ENCODE measurements at regions not wholly inside any gene's neighbourhood (a gene's known extent, or its start where the extent isn't known, plus 50 kb on each side); places are given as distances from the start of the nearest gene placed in this dataset.

DNA sequence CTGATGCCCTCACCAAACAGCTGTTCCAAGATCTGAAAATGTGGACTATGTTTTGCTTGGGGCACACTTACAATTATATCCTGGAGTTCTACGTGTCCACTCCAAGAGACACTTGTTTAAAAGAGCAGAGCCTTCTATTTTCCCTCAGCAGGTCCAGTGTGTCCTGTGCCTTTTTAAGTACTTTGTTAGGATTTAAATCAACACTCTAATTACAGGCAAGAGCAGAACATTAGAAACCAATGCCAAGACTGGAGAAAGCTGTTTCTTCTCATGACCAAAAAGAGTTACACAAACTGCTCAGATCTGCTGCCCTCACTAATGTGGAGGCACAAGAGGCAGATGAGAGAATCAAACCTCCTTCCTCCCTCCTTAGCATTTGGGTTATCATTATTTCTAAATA, 452.9 kb downstream of the LMO4 start:
- DNase-seq (ENCODE audit: low read depth) = no peak

DNA sequence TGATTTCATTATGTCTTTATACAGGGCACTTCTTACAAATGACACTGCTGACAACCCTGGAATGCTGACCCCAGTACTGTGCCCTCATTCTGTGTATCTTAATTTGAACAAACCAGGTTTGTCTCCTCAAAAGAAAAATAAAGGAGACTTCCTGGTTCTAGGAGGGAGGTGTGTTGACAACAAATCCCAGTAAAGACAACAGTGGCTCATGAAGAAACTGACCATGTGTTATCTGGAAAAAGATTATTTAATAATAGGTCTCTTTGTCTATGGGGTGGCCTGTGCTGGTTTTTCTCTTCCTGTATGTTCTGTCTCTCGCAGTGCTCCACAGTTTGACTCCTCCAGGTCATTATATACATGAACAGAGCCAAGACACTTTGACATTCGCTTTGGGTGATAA, 454.6 kb downstream of the LMO4 start:
- no peak for DNase-seq (ENCODE audit: low read depth)

DNA sequence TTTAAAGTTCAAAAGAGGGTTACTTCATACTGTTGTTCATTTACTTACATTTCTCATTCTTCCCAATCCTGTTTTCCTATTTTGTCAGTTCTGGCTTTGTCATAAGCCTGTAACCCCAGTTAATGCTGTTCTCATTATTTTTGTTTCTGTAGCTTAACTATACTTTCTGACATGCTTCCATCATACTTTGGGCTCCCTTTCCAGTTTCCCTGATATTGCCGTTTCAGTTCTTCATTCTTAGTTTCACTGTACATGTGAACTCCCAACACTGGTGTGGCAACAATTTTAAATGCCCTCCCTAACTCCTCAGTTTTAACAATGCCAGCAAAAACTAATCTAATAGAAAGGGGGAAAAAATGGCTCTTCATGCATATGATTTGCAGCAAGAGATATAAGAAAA, 456.7 kb downstream of the LMO4 start:
- DNase-seq (ENCODE audit: low read depth) = no peak

DNA sequence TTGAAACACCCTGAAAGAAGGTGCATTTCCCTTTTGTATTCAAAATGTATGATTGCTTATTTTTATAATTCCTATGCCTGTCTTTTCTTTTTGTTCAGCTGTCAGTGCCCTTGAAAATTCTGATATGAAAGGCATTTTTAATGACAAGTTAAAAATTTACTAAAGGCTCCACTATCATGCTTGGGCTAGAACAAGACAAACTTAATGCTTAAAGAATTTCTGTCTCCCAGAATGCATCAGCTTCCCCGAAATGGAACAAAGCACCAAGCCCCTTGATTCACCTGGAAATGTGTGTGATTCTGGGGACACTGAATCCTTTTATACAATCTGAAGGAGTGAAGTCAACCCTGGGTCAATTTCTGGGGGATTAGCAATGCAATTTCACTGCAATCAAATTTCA, 457.5 kb downstream of the LMO4 start:
- DNase-seq (ENCODE audit: low read depth) = no peak

DNA sequence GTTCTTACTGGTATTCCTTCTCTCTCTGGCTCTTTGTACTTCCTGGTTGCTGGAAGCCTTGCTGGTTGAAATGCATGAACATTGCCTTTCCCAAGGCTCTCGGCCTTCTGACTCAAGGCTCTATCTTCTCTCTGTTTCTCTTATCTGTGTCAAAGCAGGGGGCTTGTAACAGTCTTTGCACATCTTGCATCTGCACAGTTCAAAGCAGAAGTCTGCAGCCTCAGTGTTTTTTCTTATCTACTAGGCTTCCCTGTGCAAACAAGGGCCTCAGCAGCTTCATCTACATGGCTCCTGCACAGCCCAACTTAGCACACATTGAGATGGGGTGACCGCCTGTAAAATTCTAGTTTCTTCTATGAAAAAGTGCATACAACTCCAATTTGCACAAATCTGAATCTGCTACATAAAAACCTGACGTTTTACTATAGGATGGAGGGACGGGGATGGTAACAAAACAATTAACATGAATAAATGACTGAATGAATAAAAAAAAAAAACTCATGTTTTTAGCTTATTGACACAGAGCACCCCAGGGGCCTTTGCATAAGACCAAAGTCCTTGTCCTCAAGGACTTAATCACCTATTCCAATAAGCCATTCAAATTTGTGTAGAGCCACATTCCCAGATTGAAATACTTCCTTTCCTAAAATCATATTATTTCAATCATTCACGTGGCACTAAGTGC, 458.3 kb downstream of the LMO4 start:
- DNase-seq (ENCODE audit: low read depth) = no peak

DNA sequence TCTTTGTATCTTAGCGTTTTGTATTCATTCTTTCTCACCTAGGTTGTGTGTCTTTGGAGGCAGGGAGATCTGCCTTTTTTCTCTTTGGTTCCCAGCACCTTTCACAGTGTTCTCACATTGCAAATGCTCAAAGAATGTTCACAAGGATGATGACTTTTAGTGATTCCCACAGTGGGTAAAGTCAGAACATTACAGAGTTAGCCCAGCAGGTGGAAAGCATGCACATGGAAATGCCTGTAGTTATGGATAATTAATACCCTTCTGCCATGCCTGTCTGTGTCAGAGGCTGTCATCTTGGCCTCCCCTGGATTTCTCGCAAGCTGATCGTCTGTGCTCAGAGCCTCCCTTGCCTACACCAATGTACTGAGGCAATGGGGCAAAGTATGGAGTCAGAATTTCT, 458.9 kb downstream of the LMO4 start:
- DNase-seq (ENCODE audit: low read depth) = peak; percentile 18

DNA sequence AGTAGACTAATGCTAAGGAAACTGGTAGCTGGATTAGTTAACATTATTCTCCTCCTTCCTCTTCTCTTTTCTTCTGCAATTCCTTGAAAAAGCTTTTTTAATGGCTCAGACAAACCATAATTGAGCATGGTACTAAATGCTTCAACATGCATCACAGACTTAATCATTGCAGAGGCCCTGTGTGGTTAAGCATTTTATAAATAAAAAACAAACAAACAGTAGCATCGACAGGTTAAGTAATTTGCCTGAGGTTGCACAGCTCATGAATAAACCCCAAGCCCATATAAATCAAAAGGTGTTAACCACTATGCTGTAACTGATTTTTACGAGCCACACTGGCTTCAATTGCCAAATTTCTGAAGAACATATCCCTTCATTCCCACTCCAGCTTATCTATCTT, 462.1 kb downstream of the LMO4 start:
- peak; percentile 45 for DNase-seq (ENCODE audit: low read depth)

DNA sequence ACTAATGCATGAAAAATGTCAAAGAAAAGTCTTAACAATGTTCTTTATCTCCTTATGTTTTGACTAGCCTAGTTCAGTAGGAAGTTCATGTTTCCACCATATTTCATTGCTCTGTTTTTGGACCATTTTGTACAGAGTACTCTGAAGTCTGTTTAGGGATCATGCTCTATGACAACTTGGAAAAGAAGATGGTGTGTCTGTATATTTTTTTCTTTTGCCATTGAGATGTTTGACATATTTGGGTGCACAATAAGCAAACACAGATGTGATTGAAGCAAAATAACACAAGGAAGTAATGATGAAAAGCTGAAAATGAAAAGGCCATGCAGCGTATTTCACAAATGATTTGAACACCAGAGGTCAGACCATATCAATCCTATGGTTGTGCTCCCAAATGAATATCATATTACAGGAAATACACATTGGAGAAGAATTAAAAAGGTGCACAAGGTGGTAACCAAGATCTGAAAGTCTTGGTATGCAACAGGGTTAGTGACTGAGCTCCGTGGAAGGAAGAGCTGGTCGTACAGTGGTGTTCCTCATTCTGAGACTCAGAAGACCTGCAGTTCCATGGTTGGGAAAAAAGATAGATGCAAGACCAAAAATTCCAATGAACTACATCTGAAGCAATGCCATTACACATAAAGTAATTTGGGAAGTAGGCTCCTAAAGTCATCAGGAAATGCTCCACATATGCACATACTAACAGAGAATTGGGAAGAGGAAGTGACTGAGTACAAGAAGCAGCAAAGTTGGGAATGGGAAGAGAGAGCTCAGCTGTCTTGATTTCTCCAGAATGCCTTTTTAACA, 463.5 kb downstream of the LMO4 start:
- DNase-seq (ENCODE audit: low read depth) = no peak

DNA sequence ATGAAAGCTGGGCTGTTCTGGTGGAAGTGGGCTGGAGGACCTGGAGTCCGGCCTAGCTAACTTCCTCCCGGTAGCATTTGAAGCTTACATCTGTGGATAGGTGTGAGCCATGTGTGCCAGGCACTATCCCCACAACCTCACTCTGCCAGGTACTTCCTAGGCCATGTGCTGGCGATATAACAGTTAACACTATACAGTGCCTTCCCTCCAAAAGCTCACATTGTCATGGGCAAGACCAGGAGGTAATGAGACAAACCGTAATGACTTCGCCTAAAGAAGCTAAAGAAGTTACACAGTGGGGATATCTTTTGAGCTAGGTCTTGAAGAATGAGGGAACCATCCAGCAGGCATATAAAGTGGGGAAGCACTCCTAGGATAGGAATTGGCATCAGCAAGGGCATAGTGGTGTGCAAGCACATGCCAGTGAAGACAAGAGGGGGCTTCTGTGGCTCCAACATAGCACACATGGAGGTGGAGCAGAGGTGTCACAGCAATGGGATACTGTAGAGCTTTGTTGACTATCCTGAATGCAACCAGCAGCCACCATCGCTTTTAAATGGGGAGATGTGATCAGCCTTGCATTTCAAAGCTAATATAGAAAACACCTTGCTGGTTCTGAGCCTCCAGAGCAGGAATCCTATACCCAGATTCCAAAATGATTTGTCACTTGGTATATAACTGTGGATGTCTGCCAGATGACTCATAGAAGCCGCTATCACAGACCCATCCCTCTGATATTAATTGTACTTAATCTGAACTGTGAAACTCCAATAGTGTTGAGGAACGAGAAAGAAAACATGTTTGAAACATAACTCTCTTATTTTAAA, 466.3 kb downstream of the LMO4 start:
- peak; percentile 84 for DNase-seq (ENCODE audit: low read depth)

DNA sequence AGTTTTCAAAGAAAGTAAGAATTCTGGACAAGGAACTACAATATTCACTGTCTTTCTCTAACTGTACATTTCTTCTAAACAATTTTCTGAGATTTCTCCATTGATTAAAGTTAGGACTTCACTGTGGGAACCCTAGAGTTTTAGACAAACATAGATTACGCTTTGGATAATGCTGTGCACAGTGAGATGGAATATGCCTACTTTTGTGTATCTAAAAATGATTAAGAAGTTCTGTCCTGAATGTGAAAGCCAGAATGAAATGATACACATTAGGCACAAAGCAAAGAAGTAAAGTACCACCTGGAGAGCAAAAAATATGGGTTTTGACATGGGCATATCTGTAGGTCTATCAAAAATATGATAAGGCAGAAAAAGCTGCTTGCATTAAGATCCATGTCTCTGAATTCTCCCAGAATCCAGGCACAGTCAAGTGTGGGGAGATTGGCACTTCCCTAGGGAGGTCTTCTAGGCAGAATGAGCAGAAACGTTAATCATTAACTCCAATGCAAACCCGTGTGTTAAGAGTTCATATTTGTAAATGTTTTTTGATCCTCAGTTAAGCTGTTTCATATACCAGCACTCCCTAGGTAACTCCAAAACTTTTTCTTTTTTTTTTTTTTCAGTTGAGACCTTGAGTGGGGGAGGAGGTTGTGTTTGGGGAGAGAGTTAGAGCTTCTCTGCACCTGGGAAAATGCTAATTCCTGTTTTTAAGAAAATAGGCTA, 467.1 kb downstream of the LMO4 start:
- DNase-seq (ENCODE audit: low read depth) = no peak

DNA sequence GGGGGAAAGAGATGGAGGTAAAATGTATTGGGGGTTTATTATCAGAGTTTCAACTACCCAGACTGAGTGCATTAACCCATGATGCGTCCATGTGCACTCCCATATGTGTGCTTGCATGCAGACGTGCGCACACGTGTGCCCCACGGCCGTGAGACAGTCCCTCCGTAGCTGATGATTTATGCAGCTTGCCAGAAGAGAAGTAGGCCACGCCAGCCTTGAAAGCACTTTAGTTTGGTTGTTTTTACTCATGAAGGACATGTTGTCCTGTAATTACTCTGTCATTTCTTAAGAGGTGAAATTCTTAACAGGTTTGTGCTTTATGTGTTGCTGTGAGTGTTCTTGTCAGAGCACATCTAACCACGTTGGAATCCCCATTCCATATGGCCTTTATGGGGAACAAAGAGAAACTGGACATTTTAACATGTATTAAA, 467.8 kb downstream of the LMO4 start:
- no peak for DNase-seq (ENCODE audit: low read depth)

DNA sequence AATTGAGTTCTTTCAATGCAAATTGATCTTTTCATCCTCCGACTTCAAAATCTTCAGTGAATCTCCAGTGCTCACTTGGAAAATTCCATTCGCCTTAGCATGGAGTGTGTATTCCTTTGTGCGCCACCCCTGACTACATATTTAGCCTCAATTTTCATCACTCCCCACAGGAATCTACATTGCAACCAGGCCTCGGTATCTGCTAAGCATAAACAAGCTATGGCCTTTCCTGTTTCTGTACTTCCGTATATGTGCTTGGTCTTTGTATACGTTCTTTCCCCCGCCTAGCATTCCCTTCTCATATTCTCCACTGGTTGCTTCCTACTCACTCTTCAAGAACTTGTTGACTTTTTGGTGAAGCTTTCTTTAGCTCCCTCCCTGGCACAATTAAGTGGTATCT, 470.8 kb downstream of the LMO4 start:
- no peak for DNase-seq (ENCODE audit: low read depth)

DNA sequence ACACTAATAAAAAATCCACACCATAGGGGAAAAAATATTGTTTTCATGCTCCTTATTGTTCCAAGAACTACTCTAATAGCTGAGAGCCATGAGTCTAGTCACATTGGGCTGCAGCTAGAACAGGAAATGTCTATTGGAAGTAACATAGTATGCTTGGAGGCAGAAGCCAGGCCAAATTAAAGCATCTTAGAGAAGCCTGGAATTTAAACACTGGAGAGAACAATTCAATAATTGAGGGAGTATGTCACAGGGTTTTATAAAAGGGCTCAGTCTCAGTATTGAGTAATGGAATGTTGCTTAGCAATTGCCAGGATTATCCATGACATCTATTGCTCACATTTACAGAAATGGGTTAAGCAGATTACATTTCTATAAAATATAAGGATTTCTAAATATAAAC, 471.3 kb downstream of the LMO4 start:
- DNase-seq (ENCODE audit: low read depth) = no peak

DNA sequence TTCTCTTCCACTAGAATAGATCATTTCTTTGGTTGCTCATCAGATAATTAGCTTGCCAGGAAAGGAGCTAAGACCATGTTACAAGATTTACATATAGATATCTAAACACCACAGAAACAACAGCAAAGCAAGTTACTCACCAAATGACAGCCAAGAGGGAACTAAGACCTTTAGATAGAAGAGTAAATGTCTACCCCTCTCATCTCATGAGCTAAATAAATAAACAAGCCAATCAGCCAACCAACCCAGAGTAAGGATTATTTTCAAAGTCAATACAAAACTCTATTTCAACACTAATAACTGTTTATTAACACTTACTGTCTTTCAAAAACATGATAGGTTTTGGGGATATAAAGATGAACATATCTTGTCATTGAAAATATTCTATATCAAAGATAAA, 474.7 kb downstream of the LMO4 start:
- DNase-seq (ENCODE audit: low read depth) = no peak

DNA sequence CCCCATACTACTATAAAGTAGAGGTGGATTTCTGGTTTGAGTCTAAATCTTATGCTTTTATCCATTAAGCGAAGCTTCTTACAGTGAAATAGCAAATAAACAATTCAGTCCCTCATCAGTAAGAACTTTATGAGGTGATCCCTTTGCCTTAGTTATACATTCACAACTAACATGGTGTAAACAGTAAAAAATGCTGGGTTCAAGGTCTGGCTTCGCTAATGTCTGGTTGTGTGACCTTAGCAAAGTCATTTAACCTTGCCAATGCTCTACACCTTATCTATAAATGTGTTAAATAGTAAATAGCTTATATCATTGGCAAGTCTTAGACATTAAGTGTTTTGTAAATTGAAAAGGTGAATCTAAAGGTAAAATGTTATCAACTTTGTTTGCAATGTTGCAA, 475.4 kb downstream of the LMO4 start:
- DNase-seq (ENCODE audit: low read depth) = no peak

DNA sequence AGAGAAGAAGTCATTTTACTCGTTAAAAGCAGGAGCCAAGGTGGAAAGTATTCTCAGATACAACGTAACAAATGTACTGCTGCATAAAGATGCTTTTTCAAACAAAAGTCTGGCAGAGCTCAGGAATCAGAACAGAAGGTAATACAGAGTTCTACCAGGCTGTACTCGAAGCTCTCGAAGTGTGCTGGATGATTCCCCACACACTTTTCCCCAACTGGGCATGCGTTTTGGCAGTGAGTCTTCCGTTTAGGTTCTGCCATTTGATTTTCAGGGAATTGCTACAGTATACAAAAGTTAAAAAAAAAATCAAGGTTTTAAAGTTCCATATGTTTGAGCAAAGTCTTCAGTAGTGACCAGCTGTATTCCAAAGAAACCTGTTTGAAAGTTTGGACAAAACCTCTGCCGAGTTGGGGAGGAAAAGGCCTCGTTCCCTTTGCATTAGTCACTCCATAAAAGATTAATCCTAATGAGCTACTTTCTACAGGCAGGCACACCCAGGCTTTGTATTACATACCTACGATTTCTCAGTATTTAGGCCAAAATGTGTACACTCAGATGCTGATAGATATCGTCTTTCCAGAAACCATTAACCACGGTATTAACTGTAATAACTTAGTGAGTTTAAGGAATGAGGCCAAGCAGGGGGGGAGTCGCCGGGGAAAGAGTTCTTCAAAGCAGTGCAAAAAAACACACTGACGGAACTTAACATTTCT, 477.1 kb downstream of the LMO4 start:
- DNase-seq (ENCODE audit: low read depth) = peak; percentile 76

DNA sequence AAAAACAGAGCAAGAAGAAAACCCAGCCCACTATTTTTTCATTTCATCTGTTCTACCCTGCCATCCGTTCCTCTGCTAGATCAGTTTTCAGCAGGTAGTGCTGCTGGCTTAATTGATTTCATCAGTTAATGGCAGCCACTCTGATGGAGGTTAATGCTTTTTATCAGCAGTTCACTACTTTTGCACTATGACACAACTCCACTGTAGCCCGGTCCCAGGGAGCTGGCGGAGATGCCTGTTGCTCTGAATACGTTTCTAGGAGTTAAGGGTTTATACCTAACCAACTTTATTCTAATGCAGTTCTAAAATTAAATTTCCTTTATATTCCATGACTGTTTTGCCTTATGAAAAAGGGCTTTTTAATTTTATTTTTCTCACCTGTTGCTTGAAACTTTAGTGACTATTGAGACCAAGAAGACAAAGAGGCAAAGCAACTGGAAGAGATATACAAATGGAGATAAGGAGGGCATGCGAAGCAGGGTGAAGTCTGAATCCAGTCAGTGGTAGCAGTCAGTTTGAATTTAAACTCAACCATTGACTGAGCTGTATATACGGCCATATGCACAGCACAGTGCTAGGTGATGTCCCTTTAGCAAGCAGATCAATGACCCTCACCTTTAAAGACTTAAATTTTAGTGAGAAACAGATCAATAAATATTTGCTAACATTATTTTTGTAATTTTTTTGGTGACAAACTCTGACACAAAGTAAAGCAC, 477.9 kb downstream of the LMO4 start:
- DNase-seq (ENCODE audit: low read depth) = no peak

DNA sequence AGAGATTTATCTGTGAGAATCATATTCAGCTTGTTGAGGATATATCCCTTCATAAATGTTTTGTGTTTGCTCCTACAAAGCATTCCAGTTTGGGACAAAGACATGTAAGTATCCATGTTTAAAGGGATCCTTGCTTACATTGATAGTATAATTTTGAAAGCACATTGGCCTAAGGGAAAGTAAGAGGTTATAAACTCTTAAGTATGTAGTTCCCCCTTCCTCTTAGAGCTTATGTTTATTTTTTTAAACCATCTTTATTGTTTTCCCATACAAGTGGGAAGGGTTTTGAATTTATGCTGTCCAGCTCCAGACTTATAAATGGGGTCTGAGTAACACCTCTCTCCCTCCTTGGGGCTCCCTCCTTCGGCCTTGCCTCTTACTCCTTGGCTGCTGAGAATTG, 481.5 kb downstream of the LMO4 start:
- DNase-seq (ENCODE audit: low read depth) = peak; percentile 10

DNA sequence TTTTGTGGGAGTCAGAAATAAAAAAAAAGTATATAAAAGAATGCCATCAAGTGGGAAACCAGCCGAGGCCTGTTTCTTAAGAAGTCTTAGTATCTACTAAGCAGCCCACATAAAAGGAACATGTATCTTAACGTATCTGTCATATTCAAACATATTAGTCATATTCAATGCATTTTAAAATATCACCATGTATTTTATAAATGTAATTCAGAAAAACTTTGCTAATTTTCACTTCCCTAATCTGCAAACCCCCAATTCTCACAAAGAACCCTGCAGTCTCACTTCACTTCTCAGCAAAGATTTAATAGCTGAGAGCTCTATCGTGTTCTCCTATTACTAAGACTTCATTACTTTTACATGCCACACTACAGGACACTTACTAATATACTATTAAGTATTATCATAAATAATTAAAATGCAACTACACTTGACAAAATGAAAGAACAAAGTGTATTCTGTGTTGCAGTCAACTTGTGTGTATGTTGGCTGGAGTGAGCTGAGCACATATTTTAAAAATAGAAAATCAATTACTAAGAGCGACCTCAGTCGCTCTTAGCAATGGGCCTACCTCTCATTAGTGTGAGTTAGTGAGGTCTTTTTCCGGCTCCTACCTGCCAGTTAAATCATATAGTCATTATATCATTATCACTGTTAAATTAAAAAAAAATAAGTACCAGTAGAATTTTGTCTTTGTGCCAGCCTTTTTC, 484.3 kb downstream of the LMO4 start:
- DNase-seq (ENCODE audit: low read depth) = no peak

DNA sequence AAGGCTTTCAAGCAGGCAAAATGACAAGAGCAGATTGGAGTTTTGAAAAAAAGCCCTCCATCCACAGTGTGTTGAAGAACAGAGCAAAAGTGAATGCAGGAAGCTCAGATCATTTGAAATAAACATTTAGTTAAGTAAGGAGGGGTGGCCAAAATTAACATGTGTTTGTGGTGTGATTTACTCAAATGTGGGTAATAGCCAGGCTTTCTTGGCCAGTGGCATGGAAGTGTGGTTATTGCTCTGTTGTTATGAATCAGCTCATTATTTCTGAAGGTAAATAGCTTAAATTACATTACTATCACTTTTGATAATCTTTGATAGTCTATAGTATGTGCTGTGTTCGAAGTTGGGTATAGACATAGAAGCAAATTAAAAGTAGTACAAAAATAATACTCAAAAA, 485.9 kb downstream of the LMO4 start:
- DNase-seq (ENCODE audit: low read depth) = peak; percentile 5
